HepG2 (cell line): ENCODE measurements at regions not wholly inside any gene's neighbourhood (a gene's known extent, or its start where the extent isn't known, plus 50 kb on each side); places are given as distances from the start of the nearest gene placed in this dataset.

Experiments used
- ATAC-seq: fragments of 200-7000 bp; cut with Tn5 transposase; 3 replicates; pipeline ENCODE4 v1.9.1; 2020; ENCODE audit warnings: mild to moderate bottlenecking, moderate library complexity
- BruUV-seq: library from RNA; stranded (reverse); fragments of 400-500 nt; replicated peaks from 2 replicates; lab custom pipeline; 2021; lab: Mats Ljungman, UMichigan
- CTCF ChIA-PET: fragments of 300-600 bp; formaldehyde crosslinking; extraction: SDS; loops from one replicate; lab custom pipeline; 2021; ENCODE audit warnings: low total read pairs, inconsistent platforms, low intra/inter-chr PET ratio; lab: Yijun Ruan, JAX
- POLR2A ChIA-PET: fragments of 350-600 bp; sonication (Branson Sonifier 250); formaldehyde crosslinking; loops from one replicate; lab custom pipeline; 2020; ENCODE audit warnings: antibody characterized with exemption, inconsistent platforms; lab: Yijun Ruan, JAX
- DNase-seq: peaks from one replicate; pipeline ENCODE4 v3.0.0-alpha.2; 2015; ENCODE audit warnings: low spot score
- FAIRE-seq: peaks from 3 replicates; lab custom pipeline; 2011; peaks lifted over from hg19 to GRCh38; lab: Jason Lieb, UNC
- H2AFZ ChIP-seq: one replicate; pipeline ENCODE4 v1.6.1; 2011; ENCODE audit warnings: low read length, inconsistent platforms
- H3K27ac ChIP-seq: fragments of 300-600 bp; 3 replicates; pipeline ENCODE4 v1.8.0; 2011; ENCODE audit warnings: mixed run types, mild to moderate bottlenecking, mixed read lengths, low read length, inconsistent platforms; ENCODE audit not compliant: insufficient read depth; ENCODE audit errors: extremely low read length
- H3K27me3 ChIP-seq, 2 experiments: fragments of 200-600 bp in 1 of 2; 2 replicates in 1 of 2; 3 replicates in 1 of 2; pipeline versions ENCODE4 v1.6.0 to v1.8.0; 2011; ENCODE audit warnings: low read length in 2 of 2, mild to moderate bottlenecking in 2 of 2, moderate library complexity in 2 of 2, inconsistent platforms in 1 of 2; ENCODE audit not compliant: insufficient read depth in 2 of 2, control insufficient read depth in 1 of 2
- H3K36me3 ChIP-seq, 2 experiments: fragments of 200-600 bp in 1 of 2; replicated peaks in 1 of 2; 2 replicates in 1 of 2; 3 replicates in 1 of 2; pipeline versions ENCODE4 v1.5.1 to v1.8.0; 2011; ENCODE audit warnings: low read length in 2 of 2, inconsistent platforms in 1 of 2; ENCODE audit not compliant: insufficient read depth in 2 of 2, control insufficient read depth in 1 of 2
- H3K4me1 ChIP-seq: 2 replicates; pipeline ENCODE4 v1.5.1; 2012; ENCODE audit warnings: low read length, inconsistent platforms; ENCODE audit not compliant: insufficient read depth
- H3K4me2 ChIP-seq: 2 replicates; pipeline ENCODE4 v1.6.0; 2011; ENCODE audit warnings: low read depth, low read length, inconsistent platforms
- H3K4me3 ChIP-seq, 3 experiments: fragments of 200-600 bp in 1 of 3; sonication (generic), shearing (Covaris generic) in 1 of 3; replicated peaks in 1 of 3; 2 replicates each; pipeline ENCODE4 v1.5.1; 2011 to 2016; ENCODE audit warnings: low read length in 3 of 3, inconsistent platforms in 2 of 3, low read depth in 2 of 3, mild to moderate bottlenecking in 2 of 3, control low read depth in 1 of 3, mixed read lengths in 1 of 3; ENCODE audit not compliant: insufficient read depth in 1 of 3
- H3K79me2 ChIP-seq: one replicate; pipeline ENCODE4 v1.6.1; 2011; ENCODE audit warnings: low read length, inconsistent platforms; ENCODE audit not compliant: insufficient read depth
- H3K9ac ChIP-seq: 2 replicates; pipeline ENCODE4 v1.6.0; 2011; ENCODE audit warnings: mild to moderate bottlenecking, low read depth, low read length, inconsistent platforms; ENCODE audit not compliant: insufficient read depth
- H3K9me3 ChIP-seq: 2 replicates; pipeline ENCODE4 v1.5.1; 2012; ENCODE audit warnings: mild to moderate bottlenecking, low read length
- H4K20me1 ChIP-seq: 2 replicates; pipeline ENCODE4 v1.6.0; 2011; ENCODE audit warnings: inconsistent platforms, mild to moderate bottlenecking, low read length, moderate library complexity; ENCODE audit not compliant: insufficient read depth
- ATM ChIP-seq: fragments of 450-650 bp; IDR thresholded peaks from 2 replicates; pipeline ENCODE4 v1.7.1; 2017; ENCODE audit warnings: mild to moderate bottlenecking, borderline replicate concordance
- HOXA7 ChIP-seq: sonication (generic); formaldehyde crosslinking; IDR thresholded peaks from 2 replicates; pipeline ENCODE4 v1.8.1; 2022; ENCODE audit warnings: mild to moderate bottlenecking, missing genetic modification reagents, moderate library complexity
- IKZF4 ChIP-seq: sonication (generic); formaldehyde crosslinking; IDR thresholded peaks from 2 replicates; pipeline ENCODE4 v1.5.1; 2020; ENCODE audit warnings: borderline replicate concordance, mild to moderate bottlenecking, low read depth, missing genetic modification reagents; ENCODE audit errors: not compliant biosample characterization
- NFKB2 ChIP-seq: sonication (generic); formaldehyde crosslinking; IDR thresholded peaks from 2 replicates; pipeline ENCODE4 v1.4.0; 2020; ENCODE audit warnings: missing genetic modification reagents, borderline replicate concordance
- NONO ChIP-seq, 2 experiments: fragments of 450-650 bp in 1 of 2; sonication (generic) in 1 of 2; formaldehyde crosslinking in 1 of 2; IDR thresholded peaks in 1 of 2; conservative IDR thresholded peaks in 1 of 2; 2 replicates each; pipeline versions ENCODE4 v1.6.1 to v1.8.0; 2017 to 2022; ENCODE audit warnings: mild to moderate bottlenecking in 1 of 2, missing genetic modification reagents in 1 of 2, moderate library complexity in 1 of 2
- PAX8 ChIP-seq: sonication (generic); formaldehyde crosslinking; IDR thresholded peaks from 2 replicates; pipeline ENCODE4 v1.8.0; 2022; ENCODE audit warnings: mild to moderate bottlenecking, missing genetic modification reagents, borderline replicate concordance
- SOX6 ChIP-seq, 2 experiments: fragments of 450-650 bp in 1 of 2; sonication (generic) in 1 of 2; formaldehyde crosslinking in 1 of 2; IDR thresholded peaks; 2 replicates each; pipeline versions ENCODE4 v1.4.0 to v1.6.1; 2017 to 2020; ENCODE audit warnings: antibody characterized with exemption in 1 of 2, mild to moderate bottlenecking in 1 of 2, missing genetic modification reagents in 1 of 2
- XBP1 ChIP-seq: sonication (generic); formaldehyde crosslinking; IDR thresholded peaks from 2 replicates; pipeline ENCODE4 v1.5.0; 2020; ENCODE audit warnings: missing genetic modification reagents
- XRCC5 ChIP-seq: fragments of 200-400 bp; formaldehyde crosslinking; optimal IDR thresholded peaks from 2 replicates; pipeline ENCODE3; 2017; ENCODE audit warnings: mild to moderate bottlenecking, low read length
- ZNF30 ChIP-seq: sonication (generic); formaldehyde crosslinking; IDR thresholded peaks from 2 replicates; pipeline ENCODE4 v1.5.0; 2020; ENCODE audit warnings: mild to moderate bottlenecking, missing genetic modification reagents
- ZNF652 ChIP-seq: IDR thresholded peaks from 2 replicates; pipeline ENCODE4 v1.6.1; 2016; ENCODE audit warnings: low read depth, borderline replicate concordance
- ZNF737 ChIP-seq: sonication (generic); formaldehyde crosslinking; IDR thresholded peaks from 2 replicates; pipeline ENCODE4 v1.5.0; 2020; ENCODE audit warnings: missing genetic modification reagents, mild to moderate bottlenecking, borderline replicate concordance
- ZNF878 ChIP-seq: sonication (generic); formaldehyde crosslinking; IDR thresholded peaks from 2 replicates; pipeline ENCODE4 v1.8.1; 2023; ENCODE audit warnings: mild to moderate bottlenecking, missing genetic modification reagents, moderate library complexity
- in situ Hi-C: cut with HindIII; loops from 2 replicates; pipeline ENCODE4 v1.10.0; 2017; ENCODE audit warnings: low pct_unique_long_range_greater_than_20kb; ENCODE audit not compliant: extremely low pct_ligation_motif_present
- intact Hi-C: fragments of 100-400 bp; cut with micrococcal nuclease; formaldehyde crosslinking; loops from one replicate; pipeline ENCODE4 v1.10.0; 2022; ENCODE audit not compliant: unreplicated experiment
- TF ChIP-seq, protein P1 (sequence below): sonication (generic); formaldehyde crosslinking; IDR thresholded peaks from 2 replicates; pipeline ENCODE4 v1.9.0; 2021; ENCODE audit warnings: missing genetic modification reagents, borderline replicate concordance
- TF ChIP-seq, protein P2 (sequence below): IDR thresholded peaks from 2 replicates; pipeline ENCODE4 v1.6.1; 2016; ENCODE audit warnings: mild to moderate bottlenecking, missing biosample characterization, missing genetic modification reagents
- TF ChIP-seq, protein P3 (sequence below): sonication (generic); formaldehyde crosslinking; IDR thresholded peaks from 2 replicates; pipeline ENCODE4 v1.4.0; 2020; ENCODE audit warnings: missing genetic modification reagents

DNA sequence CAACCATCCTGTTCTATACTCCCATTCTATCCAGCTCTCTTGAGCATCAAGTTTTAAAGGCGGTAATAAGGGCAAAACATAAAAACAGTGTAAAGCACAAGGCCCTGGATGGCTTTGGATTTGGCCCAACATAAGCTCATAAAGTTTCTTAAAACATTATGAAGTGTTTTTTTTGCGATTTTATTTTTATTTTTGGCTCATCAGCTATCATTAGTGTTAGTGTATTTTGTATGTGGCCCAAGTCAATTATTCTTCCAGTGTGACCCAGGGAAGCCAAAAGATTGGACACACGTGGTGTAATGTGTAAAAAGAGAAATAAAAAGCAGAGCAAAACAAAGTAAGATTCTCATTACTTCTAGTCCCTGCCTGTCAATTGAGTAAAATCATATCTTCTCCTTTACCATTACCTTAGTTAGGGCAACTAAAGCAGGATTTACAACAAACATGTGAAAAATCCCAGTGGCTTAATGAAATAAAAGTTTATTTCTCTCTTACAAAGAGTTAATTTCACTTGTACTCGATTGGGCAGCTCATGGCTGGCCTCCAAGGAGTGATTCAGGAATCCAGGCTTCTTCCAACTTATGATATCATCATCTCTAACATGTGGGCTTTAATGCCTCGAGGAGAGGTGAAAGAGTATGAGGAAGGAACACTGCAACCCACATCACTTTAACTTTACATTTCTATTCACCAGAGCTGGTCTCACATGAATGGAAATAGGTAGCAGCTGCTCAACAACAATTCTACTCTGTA lies 725.2 kb upstream of the SLITRK1 start (continued):
- TF ChIP-seq ZNF30 (CRISPR knock-in tag): no peak
- no peak for TF ChIP-seq NONO (IDR thresholded peaks at IDR 0.05)
- TF ChIP-seq NONO (CRISPR knock-in tag; conservative IDR thresholded peaks at IDR 0.05): no peak
- no peak for TF ChIP-seq PAX8 (CRISPR knock-in tag)
- no peak for TF ChIP-seq ATM
- no peak for TF ChIP-seq HOXA7 (CRISPR knock-in tag)
- no peak for TF ChIP-seq ZNF652 (CRISPR knock-in tag)
- TF ChIP-seq, protein P1, sequence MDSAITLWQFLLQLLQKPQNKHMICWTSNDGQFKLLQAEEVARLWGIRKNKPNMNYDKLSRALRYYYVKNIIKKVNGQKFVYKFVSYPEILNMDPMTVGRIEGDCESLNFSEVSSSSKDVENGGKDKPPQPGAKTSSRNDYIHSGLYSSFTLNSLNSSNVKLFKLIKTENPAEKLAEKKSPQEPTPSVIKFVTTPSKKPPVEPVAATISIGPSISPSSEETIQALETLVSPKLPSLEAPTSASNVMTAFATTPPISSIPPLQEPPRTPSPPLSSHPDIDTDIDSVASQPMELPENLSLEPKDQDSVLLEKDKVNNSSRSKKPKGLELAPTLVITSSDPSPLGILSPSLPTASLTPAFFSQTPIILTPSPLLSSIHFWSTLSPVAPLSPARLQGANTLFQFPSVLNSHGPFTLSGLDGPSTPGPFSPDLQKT (CRISPR knock-in tag): no peak
- no peak for TF ChIP-seq NFKB2 (CRISPR knock-in tag)
- TF ChIP-seq, protein P2, sequence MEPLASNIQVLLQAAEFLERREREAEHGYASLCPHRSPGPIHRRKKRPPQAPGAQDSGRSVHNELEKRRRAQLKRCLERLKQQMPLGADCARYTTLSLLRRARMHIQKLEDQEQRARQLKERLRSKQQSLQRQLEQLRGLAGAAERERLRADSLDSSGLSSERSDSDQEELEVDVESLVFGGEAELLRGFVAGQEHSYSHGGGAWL (CRISPR knock-in tag): no peak
- no peak for TF ChIP-seq ZNF878 (CRISPR knock-in tag)
- no peak for TF ChIP-seq ZNF737 (CRISPR knock-in tag)

DNA sequence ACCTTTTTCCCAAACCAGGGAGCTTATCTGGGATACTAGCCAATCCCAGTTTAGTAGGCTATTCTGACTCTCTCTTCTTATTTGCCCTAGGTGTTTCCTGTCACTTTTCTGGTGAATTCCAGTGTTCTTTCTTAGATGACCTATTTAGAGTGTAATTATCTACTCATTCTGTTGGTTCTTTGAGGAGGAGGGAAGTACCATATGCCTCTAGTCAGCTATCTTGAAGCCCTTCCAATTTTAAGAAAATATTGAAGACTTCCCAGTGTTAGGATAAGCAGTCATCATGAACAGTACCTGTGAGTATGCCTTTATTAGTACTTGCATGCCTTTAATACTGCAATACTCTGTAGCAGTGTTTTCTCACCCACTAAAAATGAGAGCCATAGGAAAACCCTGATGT lies 724.3 kb upstream of the SLITRK1 start:
- Histone ChIP-seq H4K20me1 (no peaks in the 10 kb centered on the region), H3K4me1 (no peaks in the 10 kb centered on the region), H3K9me3 (no peaks in the 10 kb centered on the region), H3K27ac (no peak overlapping the region), H3K36me3 (no peaks in the 10 kb centered on the region), H3K79me2 (no peaks in the 10 kb centered on the region), H3K4me2 (no peak overlapping the region), H2AFZ (no peak overlapping the region), H3K27me3 (no peaks in the 10 kb centered on the region), H3K9ac (no peak overlapping the region), H3K4me3 (no peak overlapping the region)
- ChIA-PET CTCF (no interaction called here), POLR2A (no interaction called here)
- in situ Hi-C loops: no loop called here
- BruUV-seq: no TSS peak
- DNase-seq (no peak), FAIRE-seq (no peak), ATAC-seq (no peak)
- intact Hi-C loops: no loop called here
- TF ChIP-seq XBP1 (CRISPR knock-in tag) (no peak), SOX6 (IDR thresholded peaks at IDR 0.05) (no peak), SOX6 (CRISPR knock-in tag; IDR thresholded peaks at IDR 0.05) (no peak), XRCC5 (no peak), IKZF4 (CRISPR knock-in tag) (no peak)
- TF ChIP-seq, protein P3, sequence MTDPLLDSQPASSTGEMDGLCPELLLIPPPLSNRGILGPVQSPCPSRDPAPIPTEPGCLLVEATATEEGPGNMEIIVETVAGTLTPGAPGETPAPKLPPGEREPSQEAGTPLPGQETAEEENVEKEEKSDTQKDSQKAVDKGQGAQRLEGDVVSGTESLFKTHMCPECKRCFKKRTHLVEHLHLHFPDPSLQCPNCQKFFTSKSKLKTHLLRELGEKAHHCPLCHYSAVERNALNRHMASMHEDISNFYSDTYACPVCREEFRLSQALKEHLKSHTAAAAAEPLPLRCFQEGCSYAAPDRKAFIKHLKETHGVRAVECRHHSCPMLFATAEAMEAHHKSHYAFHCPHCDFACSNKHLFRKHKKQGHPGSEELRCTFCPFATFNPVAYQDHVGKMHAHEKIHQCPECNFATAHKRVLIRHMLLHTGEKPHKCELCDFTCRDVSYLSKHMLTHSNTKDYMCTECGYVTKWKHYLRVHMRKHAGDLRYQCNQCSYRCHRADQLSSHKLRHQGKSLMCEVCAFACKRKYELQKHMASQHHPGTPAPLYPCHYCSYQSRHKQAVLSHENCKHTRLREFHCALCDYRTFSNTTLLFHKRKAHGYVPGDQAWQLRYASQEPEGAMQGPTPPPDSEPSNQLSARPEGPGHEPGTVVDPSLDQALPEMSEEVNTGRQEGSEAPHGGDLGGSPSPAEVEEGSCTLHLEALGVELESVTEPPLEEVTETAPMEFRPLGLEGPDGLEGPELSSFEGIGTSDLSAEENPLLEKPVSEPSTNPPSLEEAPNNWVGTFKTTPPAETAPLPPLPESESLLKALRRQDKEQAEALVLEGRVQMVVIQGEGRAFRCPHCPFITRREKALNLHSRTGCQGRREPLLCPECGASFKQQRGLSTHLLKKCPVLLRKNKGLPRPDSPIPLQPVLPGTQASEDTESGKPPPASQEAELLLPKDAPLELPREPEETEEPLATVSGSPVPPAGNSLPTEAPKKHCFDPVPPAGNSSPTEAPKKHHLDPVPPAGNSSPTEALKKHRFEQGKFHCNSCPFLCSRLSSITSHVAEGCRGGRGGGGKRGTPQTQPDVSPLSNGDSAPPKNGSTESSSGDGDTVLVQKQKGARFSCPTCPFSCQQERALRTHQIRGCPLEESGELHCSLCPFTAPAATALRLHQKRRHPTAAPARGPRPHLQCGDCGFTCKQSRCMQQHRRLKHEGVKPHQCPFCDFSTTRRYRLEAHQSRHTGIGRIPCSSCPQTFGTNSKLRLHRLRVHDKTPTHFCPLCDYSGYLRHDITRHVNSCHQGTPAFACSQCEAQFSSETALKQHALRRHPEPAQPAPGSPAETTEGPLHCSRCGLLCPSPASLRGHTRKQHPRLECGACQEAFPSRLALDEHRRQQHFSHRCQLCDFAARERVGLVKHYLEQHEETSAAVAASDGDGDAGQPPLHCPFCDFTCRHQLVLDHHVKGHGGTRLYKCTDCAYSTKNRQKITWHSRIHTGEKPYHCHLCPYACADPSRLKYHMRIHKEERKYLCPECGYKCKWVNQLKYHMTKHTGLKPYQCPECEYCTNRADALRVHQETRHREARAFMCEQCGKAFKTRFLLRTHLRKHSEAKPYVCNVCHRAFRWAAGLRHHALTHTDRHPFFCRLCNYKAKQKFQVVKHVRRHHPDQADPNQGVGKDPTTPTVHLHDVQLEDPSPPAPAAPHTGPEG (CRISPR knock-in tag): no peak
